Posterior cingulate gyrus (tissue), 11 donors: ENCODE measurements at regions not wholly inside any gene's neighbourhood (a gene's known extent, or its start where the extent isn't known, plus 50 kb on each side); places are given as distances from the start of the nearest gene placed in this dataset.
"Not testable (repeated sequence)": the region's sequence is repeated elsewhere in the genome, so short reads cannot be mapped to it uniquely, and the experiment has no call there.

Experiments used
- DNase-seq, 10 donors: peaks; one replicate each; pipeline versions ENCODE4 v3.0.0 to v3.0.0-alpha.2; 2020 to 2021; ENCODE audit warnings: mixed read lengths in 3 of 10
- intact Hi-C: fragments of 100-400 bp; cut with DNase I; formaldehyde crosslinking; loops from one replicate; pipeline ENCODE4 v1.15.1; 2023

- DNase-seq, result no peak
- intact Hi-C loops, result no loop called here
Observed at GRCh38 chr6:3531481-3531880, 74.6 kb upstream of the SLC22A23 start.

GRCh38 chr6:3530515-3530914, 73.7 kb upstream of the SLC22A23 start:
- intact Hi-C loops, result no loop called here
- no peak for DNase-seq

DNA sequence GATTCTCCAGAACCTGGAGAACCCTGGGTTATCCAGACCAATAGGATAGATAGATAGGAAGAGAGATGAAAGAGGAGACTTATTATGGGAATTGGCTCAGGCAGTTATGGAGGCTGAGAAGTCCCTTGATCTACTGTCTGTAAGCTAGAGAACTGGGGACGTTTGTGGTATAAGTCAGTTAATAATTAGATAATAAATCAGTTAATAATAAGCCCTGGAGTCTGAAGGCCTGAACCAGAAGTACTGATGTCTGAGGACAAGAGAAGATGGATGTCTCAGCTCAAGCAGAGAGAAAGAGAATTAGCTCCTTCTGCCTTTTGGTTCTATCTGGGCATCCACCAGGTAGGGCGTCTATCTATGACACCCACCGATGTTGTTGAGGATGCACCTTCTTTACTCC, 72.9 kb upstream of the SLC22A23 start:
- no peak for DNase-seq
- intact Hi-C loops, result no loop called here

DNA sequence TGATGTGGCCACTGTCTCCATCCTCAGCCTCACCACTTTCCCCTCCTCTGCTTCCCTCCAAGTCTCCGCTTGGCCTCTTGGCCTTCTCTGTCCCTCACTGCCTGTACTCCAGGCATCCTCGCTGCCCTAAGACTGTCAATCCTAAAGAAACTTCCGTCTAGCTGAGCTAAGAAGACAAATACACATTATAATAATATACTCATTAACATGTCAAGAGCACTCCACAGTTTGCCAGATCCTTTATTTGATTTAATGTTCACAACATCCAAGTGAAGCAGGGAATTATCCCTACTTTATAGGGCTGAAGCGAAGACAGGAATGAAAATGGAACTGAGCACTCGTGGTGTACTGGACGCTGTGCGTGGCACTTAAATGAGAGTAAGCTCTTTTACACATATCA, 72.4 kb upstream of the SLC22A23 start:
- no peak for DNase-seq
- intact Hi-C loops, result no loop called here

DNA sequence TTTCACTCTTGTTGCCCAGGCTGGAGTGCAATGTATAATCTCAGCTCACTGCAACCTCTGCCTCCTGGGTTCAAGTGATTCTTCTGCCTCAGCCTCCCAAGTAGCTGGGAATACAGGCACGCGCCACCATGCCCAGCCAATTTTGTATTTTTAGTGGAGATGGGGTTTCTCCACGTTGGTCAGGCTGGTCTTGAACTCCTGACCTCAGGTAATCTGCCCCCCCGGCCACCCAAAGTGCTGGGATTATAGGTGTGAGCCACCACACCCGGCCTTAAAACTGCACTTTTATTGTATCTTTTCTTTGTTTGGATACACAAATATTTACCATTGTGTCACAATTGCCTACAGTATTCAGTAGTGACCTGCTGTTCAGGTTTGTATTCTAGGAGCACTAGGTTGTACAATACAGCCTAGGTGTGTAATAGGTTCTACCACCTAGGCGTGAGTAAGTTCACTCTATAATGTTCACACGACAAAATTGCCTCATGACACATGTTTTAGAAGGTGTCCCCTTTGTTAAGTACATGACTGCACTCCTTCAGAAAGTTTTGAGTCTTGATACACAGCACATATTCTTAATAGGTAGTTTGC, 71.3 kb upstream of the SLC22A23 start:
- intact Hi-C loops, DNase-seq: not testable (repeated sequence)

DNA sequence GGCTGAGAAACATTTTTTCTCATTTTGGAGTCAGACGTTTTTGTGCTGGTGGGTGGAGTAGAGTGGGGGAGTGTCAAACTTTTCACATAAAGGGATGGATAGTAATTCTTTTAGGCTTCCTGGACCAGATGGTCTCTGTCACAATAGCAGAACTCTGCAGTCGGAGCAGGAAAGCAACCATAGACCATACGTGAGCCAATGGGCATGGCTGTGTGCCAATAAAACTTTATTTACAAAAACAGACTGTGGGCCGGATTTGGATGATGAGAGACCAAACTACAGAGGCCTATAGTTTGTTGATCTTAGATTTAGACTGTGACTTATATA, 70.8 kb upstream of the SLC22A23 start:
- intact Hi-C loops, result no loop called here
- DNase-seq, result no peak

DNA sequence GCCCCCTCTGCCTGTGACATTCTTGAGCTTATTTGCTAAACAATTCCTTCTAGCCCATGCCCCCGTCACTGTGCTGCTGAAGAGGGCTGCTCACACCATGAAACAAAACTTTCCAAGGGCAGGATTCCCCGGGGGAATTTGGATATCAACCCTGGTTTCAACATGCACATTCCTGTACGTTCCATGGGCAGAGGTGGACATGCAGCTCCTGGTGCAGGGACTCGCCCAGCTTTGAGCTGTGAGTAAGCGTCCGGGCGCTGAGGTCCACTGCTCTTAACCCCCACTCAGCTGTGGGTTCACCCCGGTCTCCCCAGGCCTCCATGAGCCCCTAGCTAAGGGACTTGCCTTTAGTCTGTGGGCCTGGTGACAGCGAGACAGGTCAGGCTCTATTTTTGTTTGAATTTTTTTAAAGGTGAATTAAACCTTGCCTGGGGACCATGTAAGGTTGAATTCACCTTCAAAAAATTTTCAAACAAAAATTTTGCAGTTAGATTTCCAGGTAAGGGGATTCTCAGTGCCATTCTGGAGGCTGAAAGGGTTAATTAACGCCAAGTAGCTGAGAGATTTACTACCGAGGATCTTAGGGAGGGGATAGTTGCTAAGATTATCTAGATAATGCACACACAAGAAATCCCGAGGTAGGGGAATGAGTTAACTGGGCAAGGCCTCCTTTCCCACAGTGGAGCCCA, 70.3 kb upstream of the SLC22A23 start:
- DNase-seq, result no peak
- intact Hi-C loops, result no loop called here

DNA sequence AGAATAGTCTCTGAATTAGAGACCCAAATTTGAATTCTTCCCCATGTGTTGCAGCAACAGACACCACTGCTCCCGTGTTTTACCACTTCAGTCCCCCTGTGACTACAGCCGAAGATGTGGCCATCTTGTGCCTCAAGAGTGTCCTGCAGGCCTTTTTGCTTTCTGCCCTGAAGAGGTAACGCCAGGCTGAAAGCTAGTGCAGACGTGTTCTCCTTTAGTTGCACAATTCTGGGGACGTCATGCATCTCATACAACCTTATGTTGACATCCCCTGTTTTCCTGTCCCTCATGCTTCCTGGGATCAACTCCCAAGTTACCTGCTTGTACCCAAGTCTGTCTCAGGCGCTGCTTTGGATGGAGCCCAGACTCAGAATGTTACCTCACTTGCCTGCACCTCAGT, 69.1 kb upstream of the SLC22A23 start:
- DNase-seq, result no peak
- intact Hi-C loops, result no loop called here

GRCh38 chr6:3524456-3524855, 67.6 kb upstream of the SLC22A23 start:
- intact Hi-C loops, result no loop called here
- no peak for DNase-seq

- intact Hi-C loops, result no loop called here
- DNase-seq, result no peak
Observed at GRCh38 chr6:3523966-3524365, 67.1 kb upstream of the SLC22A23 start.

- intact Hi-C loops, result no loop called here
- DNase-seq, result no peak
Observed at GRCh38 chr6:3523271-3523670, 66.4 kb upstream of the SLC22A23 start.

GRCh38 chr6:3522561-3523260, 65.9 kb upstream of the SLC22A23 start:
- intact Hi-C loops, result no loop called here

DNA sequence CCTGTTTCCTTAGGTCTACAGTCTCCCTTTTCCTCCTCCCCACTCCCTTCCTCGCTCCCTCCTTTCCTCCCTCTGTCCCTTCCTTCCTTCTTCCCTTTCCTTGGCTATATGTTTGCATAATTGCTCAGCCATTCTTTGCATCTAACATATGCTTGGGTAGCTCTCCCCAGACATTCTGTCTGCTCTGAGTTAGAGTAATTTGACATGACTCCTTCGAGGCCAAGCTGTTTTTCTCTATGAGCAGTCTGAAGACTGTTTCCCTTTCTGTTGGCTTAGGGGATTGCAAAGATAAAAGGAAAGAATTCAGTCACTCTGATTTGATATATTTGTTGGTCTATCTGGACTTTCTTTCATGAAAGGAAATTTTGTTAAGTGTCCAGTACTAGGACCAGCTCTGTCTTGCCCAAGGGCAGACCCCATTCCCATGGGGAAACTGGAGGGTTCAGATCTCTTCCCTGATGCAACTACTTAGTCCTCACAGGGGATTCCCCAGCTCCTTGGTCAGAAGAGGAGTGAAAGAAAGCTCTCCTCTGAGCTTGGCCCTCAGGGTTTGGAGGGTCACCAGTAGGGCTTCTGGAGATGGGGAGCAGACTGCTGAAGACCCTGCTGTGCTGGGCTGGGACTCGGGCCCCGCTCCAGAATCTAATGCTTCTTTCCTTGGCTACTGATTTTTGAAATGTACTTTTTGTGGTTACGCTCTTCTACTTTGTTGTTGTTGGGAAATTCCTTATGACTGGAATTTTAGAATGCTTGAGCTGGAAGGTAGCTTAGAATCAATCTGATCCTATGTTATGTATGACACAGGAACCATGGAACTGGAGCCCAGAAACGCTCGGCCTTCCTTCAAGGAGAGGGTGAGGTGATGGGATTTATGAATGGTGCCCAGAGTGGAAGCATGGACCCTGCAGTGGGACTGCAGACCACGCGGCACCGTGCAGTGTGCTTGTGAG, 63.7 kb upstream of the SLC22A23 start:
- DNase-seq, result no peak
- intact Hi-C loops, result no loop called here

More at GRCh38 chr6:3522561-3523260, 65.9 kb upstream of the SLC22A23 start:
- DNase-seq, result no peak

GRCh38 chr6:3518356-3519190, 61.7 kb upstream of the SLC22A23 start:
- intact Hi-C loops, result no loop called here
- no peak for DNase-seq

DNA sequence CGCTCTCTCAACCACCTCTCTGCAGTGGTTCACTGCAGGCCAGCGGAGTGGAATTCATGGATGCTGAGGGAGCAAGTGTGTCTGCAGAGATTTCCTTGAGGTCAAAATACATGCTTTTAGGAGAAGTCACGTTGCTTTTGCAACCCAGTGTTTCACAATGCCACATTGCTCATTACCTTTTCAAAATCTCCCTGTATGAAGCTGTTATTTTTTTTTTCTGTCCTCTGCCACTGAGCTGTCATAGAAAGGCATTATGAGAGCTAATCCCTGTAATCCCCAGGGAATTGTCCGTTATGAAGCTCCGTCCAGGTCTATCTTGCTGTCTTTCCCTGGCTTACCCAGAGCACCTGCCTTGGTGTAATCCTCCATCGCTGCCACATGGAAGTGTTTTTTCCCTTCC, 60.5 kb upstream of the SLC22A23 start:
- intact Hi-C loops, result no loop called here
- no peak for DNase-seq

- intact Hi-C loops, result no loop called here
- no peak for DNase-seq
Observed at GRCh38 chr6:3516092-3516491, 59.2 kb upstream of the SLC22A23 start.

DNA sequence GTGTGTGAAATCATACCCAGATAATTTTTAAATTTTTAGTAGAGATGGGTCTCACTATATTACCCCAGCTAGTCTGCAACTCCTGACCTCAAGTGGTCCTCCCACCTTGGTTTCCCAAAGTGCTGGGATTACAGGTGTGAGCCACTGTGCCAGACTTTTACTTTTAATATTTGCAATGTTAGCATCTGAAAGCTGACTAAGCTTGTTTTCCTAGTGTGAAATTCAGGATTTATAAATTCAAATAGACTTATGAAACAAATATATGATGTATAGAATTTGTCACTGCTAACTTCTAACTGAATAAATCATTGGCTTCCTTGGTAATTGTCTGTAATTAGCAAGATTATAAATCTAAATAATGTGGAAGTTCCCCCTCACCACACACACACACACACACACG, 58.8 kb upstream of the SLC22A23 start:
- intact Hi-C loops, result no loop called here
- no peak for DNase-seq

DNA sequence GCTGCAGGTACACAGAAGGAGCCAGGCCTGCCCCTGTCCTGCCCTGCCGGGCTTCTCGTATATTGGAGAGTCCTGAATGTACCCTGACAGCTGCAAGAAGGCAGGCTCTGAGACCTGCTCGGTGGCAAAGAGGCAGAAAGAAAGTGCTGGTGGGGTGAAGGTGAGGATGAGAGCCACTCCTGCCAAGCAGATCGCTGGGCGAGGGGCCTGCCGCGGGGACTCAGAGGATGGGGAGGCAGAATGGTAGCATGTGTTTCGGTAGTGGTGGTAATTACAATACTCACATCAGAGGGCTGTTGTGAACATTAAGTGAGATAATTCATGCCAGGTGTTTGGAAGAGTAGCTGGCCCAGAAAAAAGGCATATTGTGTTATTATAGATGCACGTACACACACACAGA, 56.6 kb upstream of the SLC22A23 start:
- intact Hi-C loops, result no loop called here

GRCh38 chr6:3512832-3513231, 56.0 kb upstream of the SLC22A23 start:
- intact Hi-C loops, result no loop called here
- DNase-seq, result no peak

More for the DNA sequence above, 56.6 kb upstream of the SLC22A23 start:
- DNase-seq, result no peak

- intact Hi-C loops, result no loop called here
- DNase-seq, result no peak
Observed at GRCh38 chr6:3510617-3511016, 53.8 kb upstream of the SLC22A23 start.
